ENCODE measurements at regions not wholly inside any gene's neighbourhood (a gene's known extent, or its start where the extent isn't known, plus 50 kb on each side); places are given as distances from the start of the nearest gene placed in this dataset.

DNA sequence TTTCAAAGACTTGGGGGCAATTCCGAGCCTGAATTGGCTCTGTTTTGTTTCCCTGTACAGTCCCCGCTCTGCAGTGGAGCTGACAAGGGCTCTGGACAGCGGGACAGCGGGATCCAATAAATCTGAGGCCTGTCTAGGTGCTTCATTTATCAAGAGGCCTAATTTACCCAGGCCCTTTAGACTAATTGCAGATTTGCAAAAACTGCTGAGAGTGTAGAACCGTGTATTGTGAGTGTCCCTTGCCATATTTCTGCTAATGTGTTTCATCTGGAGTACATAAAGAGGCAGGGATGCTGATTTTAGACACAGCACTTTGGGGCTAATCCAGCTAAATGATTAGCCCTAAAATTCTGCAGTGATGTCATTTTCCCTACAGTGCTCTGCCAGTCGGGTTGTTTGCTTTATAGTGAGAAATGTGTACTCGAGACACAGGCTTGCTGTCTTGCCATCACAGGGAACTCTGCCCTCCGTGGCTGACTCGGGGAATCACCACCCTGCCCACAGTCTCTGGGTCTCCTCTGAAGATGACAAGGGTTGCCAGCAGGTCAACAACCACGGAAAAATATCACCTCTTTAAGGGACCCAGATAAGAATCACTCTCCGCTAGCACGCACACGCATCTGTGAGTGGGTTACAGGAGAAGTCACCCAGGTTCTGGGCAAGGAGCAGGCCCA lies 592.0 kb downstream of the BNC2 start:
- no CpG with 5 or more reads among the region's 13 CpGs for WGBS (ENCODE audit: extremely low coverage, insufficient read length, low lambda C conversion rate)
- Mint-ChIP-seq H3K27me3 (ENCODE audit: low read depth) (peaks cover under 1% of the 10 kb centered on the region; the same call in 1 of the 2 replicates), H3K4me1 (no peaks in the 10 kb centered on the region), H3K36me3 (ENCODE audit: insufficient read depth in 1 of 3, low read depth in 3 of 3) (no peaks in the 10 kb centered on the region), H3K27ac (no peak overlapping the region), H3K4me3 (no peak overlapping the region), H3K9me3 (no peaks in the 10 kb centered on the region)
- H2BK15ac ChIP-seq (ENCODE audit: low read depth, low read length) = no peak overlapping the region
- no peaks in the 10 kb centered on the region for H3K27me3 ChIP-seq (ENCODE audit: insufficient read depth, low read length)
- H3K23me2 ChIP-seq (ENCODE audit: insufficient read length, low read depth, low read length, poor library complexity, severe bottlenecking) = no peaks in the 10 kb centered on the region
- TF ChIP-seq, protein P1, sequence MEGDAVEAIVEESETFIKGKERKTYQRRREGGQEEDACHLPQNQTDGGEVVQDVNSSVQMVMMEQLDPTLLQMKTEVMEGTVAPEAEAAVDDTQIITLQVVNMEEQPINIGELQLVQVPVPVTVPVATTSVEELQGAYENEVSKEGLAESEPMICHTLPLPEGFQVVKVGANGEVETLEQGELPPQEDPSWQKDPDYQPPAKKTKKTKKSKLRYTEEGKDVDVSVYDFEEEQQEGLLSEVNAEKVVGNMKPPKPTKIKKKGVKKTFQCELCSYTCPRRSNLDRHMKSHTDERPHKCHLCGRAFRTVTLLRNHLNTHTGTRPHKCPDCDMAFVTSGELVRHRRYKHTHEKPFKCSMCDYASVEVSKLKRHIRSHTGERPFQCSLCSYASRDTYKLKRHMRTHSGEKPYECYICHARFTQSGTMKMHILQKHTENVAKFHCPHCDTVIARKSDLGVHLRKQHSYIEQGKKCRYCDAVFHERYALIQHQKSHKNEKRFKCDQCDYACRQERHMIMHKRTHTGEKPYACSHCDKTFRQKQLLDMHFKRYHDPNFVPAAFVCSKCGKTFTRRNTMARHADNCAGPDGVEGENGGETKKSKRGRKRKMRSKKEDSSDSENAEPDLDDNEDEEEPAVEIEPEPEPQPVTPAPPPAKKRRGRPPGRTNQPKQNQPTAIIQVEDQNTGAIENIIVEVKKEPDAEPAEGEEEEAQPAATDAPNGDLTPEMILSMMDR (conservative IDR thresholded peaks at IDR 0.05) = no peak
- no peak overlapping the region for H3K18ac ChIP-seq (ENCODE audit: insufficient read length, low read depth, low read length)
- H4K5ac ChIP-seq (ENCODE audit: insufficient read length, low read depth, low read length) = no peak overlapping the region
- no peaks in the 10 kb centered on the region for H3K79me1 ChIP-seq (ENCODE audit: insufficient read depth, low read depth, low read length, poor library complexity, severe bottlenecking)
- H2AFZ ChIP-seq (ENCODE audit: low read length) = no peak overlapping the region
- no peak overlapping the region for H3K23ac ChIP-seq (ENCODE audit: insufficient read length, low read depth, low read length)
- no peak overlapping the region for H2AK5ac ChIP-seq (ENCODE audit: insufficient read length, low read length)
- H2BK5ac ChIP-seq (ENCODE audit: insufficient read length, low read length) = no peak overlapping the region
- no peak overlapping the region for H4K8ac ChIP-seq (replicated peaks; ENCODE audit: insufficient read length, low read depth, low read length)
- H3T11ph ChIP-seq (ENCODE audit: low read length) = no peak overlapping the region
- H3K9ac ChIP-seq (ENCODE audit: extremely low read depth, insufficient read length, low read length) = no peak overlapping the region
- no peak overlapping the region for H4K91ac ChIP-seq (ENCODE audit: insufficient read length, low read depth, low read length)
- H3K27ac ChIP-seq (ENCODE audit: insufficient read length, low read depth, low read length) = no peak overlapping the region
- no peaks in the 10 kb centered on the region for H4K20me1 ChIP-seq (ENCODE audit: control insufficient read depth, insufficient read depth, insufficient read length)
- no peak overlapping the region for H2BK120ac ChIP-seq (ENCODE audit: low read depth, low read length, poor library complexity, severe bottlenecking)
- no peak overlapping the region for H3K56ac ChIP-seq (ENCODE audit: insufficient read length, low read depth, low read length)
- H2BK12ac ChIP-seq (ENCODE audit: insufficient read length, low read depth, low read length) = no peak overlapping the region
- no peak overlapping the region for H3K14ac ChIP-seq (ENCODE audit: insufficient read depth, low read length)
- no peaks in the 10 kb centered on the region for H3K9me3 ChIP-seq (ENCODE audit: control insufficient read depth, low read depth, low read length)
- no peak overlapping the region for H3K4me2 ChIP-seq (ENCODE audit: insufficient read depth, insufficient read length, low read length)
- DNase-seq = peak; percentile 14
- H3K79me2 ChIP-seq (ENCODE audit: insufficient read depth, low read length) = no peaks in the 10 kb centered on the region
- H3K4ac ChIP-seq (ENCODE audit: low read depth, low read length) = no peak overlapping the region
- H2BK20ac ChIP-seq (ENCODE audit: low read depth, low read length, poor library complexity, severe bottlenecking) = no peak overlapping the region
- H3K4me1 ChIP-seq (ENCODE audit: insufficient read depth, low read length) = no peaks in the 10 kb centered on the region
